H7 (cell line): ENCODE measurements at regions not wholly inside any gene's neighbourhood (a gene's known extent, or its start where the extent isn't known, plus 50 kb on each side); places are given as distances from the start of the nearest gene placed in this dataset.

ENCODE experiments used
- DNase-seq: peaks from one replicate; pipeline ENCODE4 v3.0.0; 2012
- H3K27me3 ChIP-seq: 2 replicates; pipeline ENCODE4 v1.6.0; 2011; ENCODE audit warnings: mild to moderate bottlenecking, low read length; ENCODE audit not compliant: control insufficient read depth, insufficient read depth
- H3K36me3 ChIP-seq: replicated peaks from 2 replicates; pipeline ENCODE4 v1.5.1; 2011; ENCODE audit warnings: low read length; ENCODE audit not compliant: control insufficient read depth, insufficient read depth
- H3K4me3 ChIP-seq: 2 replicates; pipeline ENCODE4 v1.5.1; 2011; ENCODE audit warnings: low read depth, mild to moderate bottlenecking, control low read depth, low read length, moderate library complexity; ENCODE audit not compliant: insufficient read depth

GRCh38 chr17:63126607-63127006 lies 160.6 kb downstream of the TANC2 start:
- DNase-seq: no peak
- Histone ChIP-seq H3K27me3 (no peaks in the 10 kb centered on the region), H3K36me3 (no peaks in the 10 kb centered on the region), H3K4me3 (no peak overlapping the region)

DNA sequence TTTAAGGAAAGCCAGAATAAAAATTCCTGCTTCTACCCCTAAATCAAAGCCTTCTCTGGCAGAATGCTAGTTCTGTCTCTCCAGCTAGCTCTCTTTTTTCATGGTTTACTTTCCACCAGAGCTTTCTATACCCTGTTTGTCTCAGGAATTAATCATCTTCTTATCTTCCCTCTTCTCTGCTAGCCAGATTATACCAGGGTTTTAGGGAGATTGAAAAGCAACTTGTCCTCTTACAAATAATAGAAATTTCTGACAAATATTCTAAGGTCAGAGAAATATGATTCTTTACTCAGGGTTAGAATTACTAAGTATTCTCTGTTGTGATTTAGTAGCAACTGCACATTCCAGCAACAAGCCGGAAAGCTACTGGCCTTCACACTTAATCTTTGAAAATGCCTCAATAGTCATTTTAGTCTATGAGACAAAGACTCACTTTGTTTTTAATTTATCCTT lies 166.4 kb downstream of the TANC2 start:
- H3K27me3 ChIP-seq: no peaks in the 10 kb centered on the region
- DNase-seq: no peak
- no peaks in the 10 kb centered on the region for H3K36me3 ChIP-seq
- H3K4me3 ChIP-seq: no peak overlapping the region

- H3K36me3 ChIP-seq: no peaks in the 10 kb centered on the region
- H3K27me3 ChIP-seq: no peaks in the 10 kb centered on the region
- DNase-seq: no peak
- H3K4me3 ChIP-seq: no peak overlapping the region
Measured at GRCh38 chr17:63133491-63133890, 167.5 kb downstream of the TANC2 start.

DNA sequence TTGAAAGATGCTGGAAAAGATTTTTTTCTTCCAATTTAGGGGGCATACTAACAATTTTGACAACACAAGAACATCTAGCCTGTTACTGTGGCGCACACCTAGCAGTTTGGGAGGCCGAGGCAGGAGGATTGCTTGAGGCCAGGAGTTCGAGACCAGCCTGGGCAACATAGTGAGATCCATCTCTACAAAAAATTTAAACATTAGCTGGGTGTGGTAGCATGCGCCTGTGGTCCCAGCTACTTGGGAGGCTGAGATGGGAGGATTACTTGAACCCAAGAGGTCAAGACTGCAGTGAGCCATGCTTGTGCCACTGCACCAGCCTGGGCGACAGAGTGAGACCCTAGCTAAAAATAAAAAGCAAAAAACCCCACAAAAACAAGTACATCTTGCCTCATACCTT lies 168.8 kb downstream of the TANC2 start:
- Histone ChIP-seq H3K36me3 (no peaks in the 10 kb centered on the region), H3K27me3 (no peaks in the 10 kb centered on the region)

GRCh38 chr17:63136369-63137012 lies 170.5 kb downstream of the TANC2 start:
- no peak for DNase-seq
- Histone ChIP-seq H3K4me3 (no peak overlapping the region), H3K36me3 (no peaks in the 10 kb centered on the region), H3K27me3 (no peaks in the 10 kb centered on the region)

More for the DNA sequence above, 168.8 kb downstream of the TANC2 start:
- no peak overlapping the region for H3K4me3 ChIP-seq
- no peak for DNase-seq

DNA sequence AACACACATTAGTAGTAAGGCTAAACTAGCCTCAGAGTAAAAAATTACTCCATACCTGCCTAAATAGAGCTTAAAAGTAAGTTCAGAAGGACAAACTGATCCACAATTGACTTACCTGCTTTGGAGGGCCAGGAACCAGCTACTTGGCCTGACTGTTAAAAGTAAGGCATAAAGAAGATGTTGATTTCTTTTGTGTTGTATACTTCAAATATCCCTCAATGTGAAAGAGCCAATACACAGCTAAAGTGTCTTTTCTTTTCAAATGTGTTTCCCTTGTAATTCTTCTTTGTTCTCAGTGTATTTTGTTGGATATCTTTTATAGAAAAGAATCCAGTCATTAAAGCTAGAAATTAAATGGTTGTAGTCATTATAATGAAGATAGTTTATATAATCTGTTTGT lies 171.1 kb downstream of the TANC2 start:
- Histone ChIP-seq H3K27me3 (no peaks in the 10 kb centered on the region), H3K4me3 (no peak overlapping the region), H3K36me3 (no peaks in the 10 kb centered on the region)
- no peak for DNase-seq

- Histone ChIP-seq H3K27me3 (no peaks in the 10 kb centered on the region), H3K4me3 (no peak overlapping the region), H3K36me3 (no peaks in the 10 kb centered on the region)
- DNase-seq: no peak
Measured at GRCh38 chr17:63138713-63139112, 172.7 kb downstream of the TANC2 start.

GRCh38 chr17:63139356-63139755 lies 173.3 kb downstream of the TANC2 start:
- H3K4me3 ChIP-seq: no peak overlapping the region
- no peak for DNase-seq
- no peaks in the 10 kb centered on the region for H3K27me3 ChIP-seq
- H3K36me3 ChIP-seq: no peaks in the 10 kb centered on the region

GRCh38 chr17:63140255-63140654 lies 174.2 kb downstream of the TANC2 start:
- H3K4me3 ChIP-seq: no peak overlapping the region

GRCh38 chr17:63142836-63143235 lies 176.8 kb downstream of the TANC2 start:
- Histone ChIP-seq H3K36me3 (no peaks in the 10 kb centered on the region), H3K27me3 (no peaks in the 10 kb centered on the region), H3K4me3 (no peak overlapping the region)
- no peak for DNase-seq

More at GRCh38 chr17:63140255-63140654, 174.2 kb downstream of the TANC2 start:
- no peaks in the 10 kb centered on the region for H3K36me3 ChIP-seq
- no peak for DNase-seq
- no peaks in the 10 kb centered on the region for H3K27me3 ChIP-seq

DNA sequence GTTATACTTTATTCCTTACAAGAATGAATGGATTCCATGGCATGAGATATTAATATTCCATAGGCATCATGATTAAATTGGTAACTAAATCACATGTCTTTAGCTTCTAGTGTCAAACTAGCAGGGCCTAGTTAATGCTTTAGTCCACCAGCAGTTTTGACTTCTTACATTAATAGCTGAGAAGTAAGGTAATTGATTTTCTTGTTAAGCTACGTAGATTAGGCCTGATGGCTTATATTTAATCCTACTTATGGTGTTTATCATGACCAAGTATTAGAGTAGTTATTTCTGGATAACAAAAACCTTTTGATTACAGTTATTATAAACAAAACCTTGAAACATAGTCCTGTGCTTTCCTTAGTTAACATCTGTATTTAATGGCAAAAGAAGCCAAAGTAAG lies 184.5 kb downstream of the TANC2 start:
- no peaks in the 10 kb centered on the region for H3K27me3 ChIP-seq
- DNase-seq: no peak
- H3K4me3 ChIP-seq: no peak overlapping the region
- H3K36me3 ChIP-seq: no peaks in the 10 kb centered on the region

DNA sequence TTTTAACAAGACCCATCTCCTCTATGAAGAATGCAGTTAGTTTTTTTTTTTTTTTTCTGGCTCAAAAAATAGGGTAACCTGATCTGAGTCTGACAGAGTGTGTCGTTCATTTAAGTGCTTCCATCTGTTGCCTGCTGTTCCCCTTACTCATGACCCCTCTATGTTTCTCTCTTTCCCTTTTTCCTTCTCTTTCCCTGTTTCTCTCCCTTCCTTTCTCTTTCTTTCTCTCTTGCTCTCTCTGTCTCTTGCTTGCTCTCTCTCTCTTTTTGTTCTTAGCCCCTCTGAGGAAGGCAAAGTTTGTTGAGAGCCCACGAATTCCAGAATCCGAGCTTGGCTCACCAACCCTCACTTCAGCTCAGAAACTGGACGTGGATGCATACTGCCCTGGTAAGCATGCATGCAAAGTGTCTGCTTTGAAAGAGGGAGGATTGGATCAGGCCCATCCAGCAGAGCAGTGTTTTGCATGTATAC lies 185.0 kb downstream of the TANC2 start:
- no peak for DNase-seq
- no peaks in the 10 kb centered on the region for H3K27me3 ChIP-seq
- no peak overlapping the region for H3K4me3 ChIP-seq
- H3K36me3 ChIP-seq: no peaks in the 10 kb centered on the region

GRCh38 chr17:63151941-63152523 lies 186.0 kb downstream of the TANC2 start:
- Histone ChIP-seq H3K36me3 (no peaks in the 10 kb centered on the region), H3K27me3 (no peaks in the 10 kb centered on the region), H3K4me3 (no peak overlapping the region)
- no peak for DNase-seq

GRCh38 chr17:63153488-63153887 lies 187.5 kb downstream of the TANC2 start:
- no peak for DNase-seq
- H3K36me3 ChIP-seq: no peaks in the 10 kb centered on the region
- H3K4me3 ChIP-seq: no peak overlapping the region
- H3K27me3 ChIP-seq: no peaks in the 10 kb centered on the region

- Histone ChIP-seq H3K36me3 (no peaks in the 10 kb centered on the region), H3K4me3 (no peak overlapping the region), H3K27me3 (no peaks in the 10 kb centered on the region)
- no peak for DNase-seq
Measured at GRCh38 chr17:63154586-63155244, 188.7 kb downstream of the TANC2 start.
